CD4-positive, alpha-beta T cell treated with Interferon gamma for 1 hour (primary cell): ENCODE measurements at regions not wholly inside any gene's neighbourhood (a gene's known extent, or its start where the extent isn't known, plus 50 kb on each side); places are given as distances from the start of the nearest gene placed in this dataset.
"Not testable (repeated sequence)": the region's sequence is repeated elsewhere in the genome, so short reads cannot be mapped to it uniquely, and the experiment has no call there.

ENCODE experiments used
- DNase-seq: peaks from one replicate; pipeline ENCODE4 v3.0.0-alpha.2; 2020

- no peak for DNase-seq
These were observed 92.3 kb upstream of the CD44 start for GRCh38 chr11:35046681-35047080.

DNA sequence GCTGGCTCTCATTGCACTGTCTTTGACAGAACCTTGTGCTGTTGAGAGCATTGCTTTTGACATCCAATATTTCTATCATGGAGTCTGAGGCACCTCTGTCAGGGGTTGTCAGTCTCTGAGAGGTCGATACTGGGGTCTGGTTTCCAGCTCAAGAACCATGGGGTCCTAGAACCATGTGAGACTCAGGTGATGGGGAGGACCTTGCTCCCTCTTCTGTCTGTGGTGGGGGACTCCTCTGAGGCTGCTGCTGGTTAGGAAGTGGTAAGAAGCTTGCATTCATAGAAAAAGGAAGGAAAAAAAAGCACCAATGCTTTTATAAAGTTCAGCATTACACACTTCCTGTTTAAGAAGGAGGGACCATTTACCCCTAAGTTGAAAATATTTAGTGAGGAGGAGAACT, 91.8 kb upstream of the CD44 start:
- peak; percentile 80 for DNase-seq

- no peak for DNase-seq
These were observed 91.2 kb upstream of the CD44 start for GRCh38 chr11:35047769-35048168.

DNA sequence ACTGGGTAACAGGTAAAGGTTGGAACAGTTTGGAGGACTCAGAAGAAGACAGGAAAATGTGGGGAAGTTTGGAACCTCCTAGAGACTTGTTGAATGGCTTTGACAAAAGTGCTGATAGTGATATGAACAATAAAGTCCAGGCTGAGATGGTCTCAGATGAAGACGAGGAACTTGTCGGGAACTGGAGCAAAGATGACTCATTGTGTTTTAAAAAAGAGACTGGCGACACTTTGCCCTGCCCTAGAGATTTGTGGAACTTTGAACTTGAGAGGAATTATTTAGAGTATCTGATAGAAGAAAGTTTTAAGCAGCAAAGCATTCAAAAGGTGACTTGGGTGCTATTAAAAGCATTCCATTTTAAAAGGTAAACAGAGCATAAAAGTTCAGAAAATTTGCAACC, 90.6 kb upstream of the CD44 start:
- not testable (repeated sequence) for DNase-seq

GRCh38 chr11:35049859-35050531, 89.0 kb upstream of the CD44 start:
- DNase-seq: no peak

- no peak for DNase-seq
These were observed 88.4 kb upstream of the CD44 start for GRCh38 chr11:35050541-35050995.

GRCh38 chr11:35056391-35057093, 82.4 kb upstream of the CD44 start:
- no peak for DNase-seq

GRCh38 chr11:35057926-35058668, 80.9 kb upstream of the CD44 start:
- DNase-seq: no peak

DNA sequence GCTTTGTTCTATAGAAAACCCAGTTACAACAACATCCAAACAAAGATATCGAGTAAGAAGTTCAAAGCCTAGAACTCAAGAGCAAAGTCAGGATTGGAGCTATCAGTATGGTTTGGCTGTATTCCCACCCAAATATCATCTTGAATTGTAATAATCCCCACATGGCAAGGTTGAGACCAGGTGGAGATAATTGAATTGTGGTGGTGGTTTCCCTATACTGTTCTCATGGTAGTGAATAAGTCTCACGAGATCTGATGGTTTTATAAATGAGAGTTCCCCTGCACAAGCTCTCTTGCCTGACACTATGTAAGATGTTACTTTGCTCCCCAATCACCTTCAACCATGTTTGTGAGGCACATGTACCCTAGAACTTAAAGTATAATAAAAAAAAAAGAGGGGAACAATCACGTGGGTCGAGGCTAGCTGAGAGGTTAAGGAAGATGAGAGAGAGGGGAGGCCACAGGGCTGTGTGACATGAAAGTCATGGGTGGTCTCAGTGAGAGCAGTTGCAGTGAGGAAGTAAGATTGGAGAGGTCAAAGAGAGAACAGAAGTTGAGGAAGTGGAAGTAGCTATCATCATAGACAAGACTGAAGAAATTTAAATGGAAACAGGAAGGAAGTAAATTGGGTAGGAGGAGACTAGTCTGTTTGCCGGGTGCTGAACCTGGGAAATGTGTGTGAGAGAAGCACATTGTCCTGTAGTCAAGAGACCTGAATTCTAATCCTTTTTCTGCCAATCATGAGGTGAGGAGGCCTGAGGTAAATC, 80.1 kb upstream of the CD44 start:
- no peak for DNase-seq

- no peak for DNase-seq
These were observed 77.2 kb upstream of the CD44 start for GRCh38 chr11:35061516-35062440.

DNA sequence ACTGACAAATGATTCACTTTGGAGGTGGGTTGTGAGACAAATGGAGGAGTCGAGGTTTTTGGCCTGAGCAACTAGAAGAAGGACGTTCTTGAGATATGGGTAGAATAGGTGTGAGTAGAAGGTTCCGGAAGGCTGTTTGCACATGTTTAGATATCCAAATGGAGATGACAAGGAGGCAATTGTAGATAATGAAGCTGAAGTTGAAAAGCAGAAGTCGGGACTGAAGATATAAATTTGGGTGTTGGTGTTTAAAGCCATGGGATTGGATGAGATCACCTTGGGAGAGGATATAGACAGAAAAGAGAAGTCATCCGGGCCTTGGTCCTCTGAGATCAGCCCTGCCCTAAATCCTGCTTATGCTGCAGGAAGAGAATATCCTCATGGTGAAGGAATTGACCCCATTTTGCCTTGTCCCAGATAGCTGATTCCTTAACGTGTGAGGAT, 75.5 kb upstream of the CD44 start:
- no peak for DNase-seq

DNA sequence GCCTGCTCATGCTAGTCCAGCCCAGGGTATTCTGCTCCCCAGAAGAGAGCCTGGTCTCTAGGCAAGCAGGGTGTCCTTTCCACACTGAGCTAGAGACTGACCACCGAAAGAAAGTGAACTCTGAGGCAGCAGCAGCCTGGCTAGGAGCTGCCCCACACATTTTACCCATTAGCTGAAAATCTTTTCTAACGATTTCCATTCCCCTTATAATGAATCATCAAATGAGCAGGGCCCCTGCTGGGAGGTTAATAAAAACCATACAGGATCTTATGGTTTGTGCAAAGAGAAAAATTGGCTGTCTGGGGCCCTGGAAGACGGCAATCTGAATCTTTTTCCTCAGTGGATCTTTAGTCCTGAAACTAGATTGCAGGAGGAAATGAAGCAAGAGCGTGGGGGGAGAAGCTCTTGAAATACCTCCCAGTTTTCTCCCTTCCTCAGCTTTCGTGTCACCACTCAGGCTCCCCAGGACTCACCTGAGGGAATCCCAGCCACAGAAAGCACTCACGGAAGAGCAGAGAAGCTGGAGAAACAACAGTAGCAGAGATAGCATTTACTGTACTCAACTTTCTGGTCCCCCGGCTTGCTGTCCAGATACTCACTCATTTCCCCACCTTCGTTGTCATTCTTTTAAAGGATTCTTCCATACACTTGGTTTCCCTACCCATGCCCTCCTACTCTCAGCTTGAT, 74.7 kb upstream of the CD44 start:
- DNase-seq: no peak

DNA sequence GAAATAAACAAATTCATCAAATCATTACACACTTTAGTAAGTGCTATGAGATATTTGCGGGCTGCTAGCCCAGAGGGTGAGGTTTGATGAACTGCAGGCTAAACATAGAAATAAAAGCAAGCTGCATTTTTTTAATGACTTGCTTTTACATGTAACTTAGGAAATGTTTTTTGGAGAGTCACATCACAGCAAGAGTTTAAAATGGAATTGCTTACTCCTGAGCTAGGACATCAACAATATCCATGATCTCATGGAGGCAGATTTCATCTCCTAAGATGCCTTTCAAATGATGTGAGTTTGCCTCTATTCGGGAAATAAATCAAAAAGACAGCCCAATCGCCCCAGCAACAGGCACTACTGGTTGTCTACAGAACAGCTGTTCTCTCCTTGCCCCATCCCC, 73.4 kb upstream of the CD44 start:
- no peak for DNase-seq

DNA sequence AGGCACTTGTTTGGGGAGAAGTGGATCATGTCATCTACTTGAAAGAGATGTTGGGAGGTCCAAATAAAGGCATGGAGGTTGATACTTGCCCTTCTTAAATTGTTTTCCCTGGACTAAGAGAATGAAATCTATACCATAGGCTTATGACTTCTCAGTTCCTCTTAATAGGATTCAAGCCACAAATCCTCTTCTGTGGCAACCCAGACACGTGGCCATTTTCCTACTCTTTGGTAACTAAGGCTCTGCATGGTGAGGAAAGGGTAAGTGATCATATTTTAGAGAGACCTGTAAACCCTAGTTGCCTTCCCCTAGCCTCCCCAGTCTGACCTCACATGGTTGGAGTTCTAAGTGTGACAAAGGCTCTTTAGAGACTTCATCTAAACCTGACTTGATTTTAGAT, 72.9 kb upstream of the CD44 start:
- no peak for DNase-seq

- DNase-seq: no peak
These were observed 72.1 kb upstream of the CD44 start for GRCh38 chr11:35066783-35067423.

GRCh38 chr11:35071722-35072121, 67.2 kb upstream of the CD44 start:
- no peak for DNase-seq

GRCh38 chr11:35073691-35074419, 65.1 kb upstream of the CD44 start:
- no peak for DNase-seq

- no peak for DNase-seq
These were observed 62.5 kb upstream of the CD44 start for GRCh38 chr11:35076201-35077100.
